ENCODE measurements at regions not wholly inside any gene's neighbourhood (a gene's known extent, or its start where the extent isn't known, plus 50 kb on each side); places are given as distances from the start of the nearest gene placed in this dataset.

GRCh38 chr6:167712731-167713475, 113.8 kb upstream of the AFDN start:
- no peak for TF ChIP-seq EGR1 (IDR thresholded peaks at IDR 0.05)
- TF ChIP-seq, protein P1, sequence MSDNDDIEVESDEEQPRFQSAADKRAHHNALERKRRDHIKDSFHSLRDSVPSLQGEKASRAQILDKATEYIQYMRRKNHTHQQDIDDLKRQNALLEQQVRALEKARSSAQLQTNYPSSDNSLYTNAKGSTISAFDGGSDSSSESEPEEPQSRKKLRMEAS (IDR thresholded peaks at IDR 0.05): no peak
- TF ChIP-seq USF1 (IDR thresholded peaks at IDR 0.05): no peak
- TF ChIP-seq NFIC (IDR thresholded peaks at IDR 0.05): no peak
- TF ChIP-seq TAF1 (IDR thresholded peaks at IDR 0.05; ENCODE audit: low read depth): no peak
- TF ChIP-seq TEAD4 (IDR thresholded peaks at IDR 0.05): no peak
- no peak for TF ChIP-seq TCF12 (IDR thresholded peaks at IDR 0.05; ENCODE audit: low read depth)
- no peak for TF ChIP-seq CEBPB (IDR thresholded peaks at IDR 0.05)
- TF ChIP-seq FOXM1 (IDR thresholded peaks at IDR 0.05; ENCODE audit: borderline replicate concordance, low read depth): no peak
- no peak for TF ChIP-seq RAD21 (IDR thresholded peaks at IDR 0.05; ENCODE audit: low read depth)
- no peak for TF ChIP-seq ZBTB7A (IDR thresholded peaks at IDR 0.05; ENCODE audit: low read depth)
- TF ChIP-seq CREB1 (IDR thresholded peaks at IDR 0.05; ENCODE audit: low read depth): no peak
- TF ChIP-seq REST (IDR thresholded peaks at IDR 0.05; ENCODE audit: low read depth): no peak

DNA sequence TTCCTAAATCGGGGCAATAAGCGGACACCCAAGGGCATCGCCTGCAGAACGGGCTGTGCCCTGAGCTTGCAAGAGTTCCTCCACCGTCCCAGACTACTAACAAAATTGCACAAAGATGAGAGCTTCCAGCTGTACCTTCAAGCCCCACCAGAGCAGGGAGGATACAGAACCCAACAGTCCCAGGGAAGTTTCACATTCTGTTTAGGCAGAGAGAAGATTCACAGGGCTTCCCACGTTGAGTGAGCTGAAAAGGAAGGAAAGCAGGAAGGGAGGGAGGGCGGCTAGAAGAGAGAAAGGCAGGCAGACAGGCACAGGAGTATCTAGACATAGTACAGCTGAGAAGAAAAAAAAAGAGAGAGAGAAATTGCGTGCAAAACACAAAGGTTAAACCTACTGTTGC, 112.6 kb upstream of the AFDN start:
- TF ChIP-seq TAF1 (IDR thresholded peaks at IDR 0.05; ENCODE audit: low read depth): no peak
- no peak for TF ChIP-seq RAD21 (IDR thresholded peaks at IDR 0.05; ENCODE audit: low read depth)
- no peak for TF ChIP-seq CREB1 (IDR thresholded peaks at IDR 0.05; ENCODE audit: low read depth)
- TF ChIP-seq USF1 (IDR thresholded peaks at IDR 0.05): no peak
- no peak for TF ChIP-seq YY1 (IDR thresholded peaks at IDR 0.05; ENCODE audit: low read depth)
- TF ChIP-seq CEBPB (IDR thresholded peaks at IDR 0.05): no peak
- TF ChIP-seq EGR1 (IDR thresholded peaks at IDR 0.05): no peak
- TF ChIP-seq NFIC (IDR thresholded peaks at IDR 0.05): no peak
- TF ChIP-seq FOXM1 (IDR thresholded peaks at IDR 0.05; ENCODE audit: borderline replicate concordance, low read depth): no peak
- no peak for TF ChIP-seq TEAD4 (IDR thresholded peaks at IDR 0.05)
- no peak for TF ChIP-seq ZBTB7A (IDR thresholded peaks at IDR 0.05; ENCODE audit: low read depth)
- TF ChIP-seq, protein P1 (IDR thresholded peaks at IDR 0.05): no peak
- TF ChIP-seq REST (IDR thresholded peaks at IDR 0.05; ENCODE audit: low read depth): no peak
- no peak for TF ChIP-seq TCF12 (IDR thresholded peaks at IDR 0.05; ENCODE audit: low read depth)
- TF ChIP-seq EP300 (IDR thresholded peaks at IDR 0.05; ENCODE audit: borderline replicate concordance): no peak

- TF ChIP-seq USF1 (IDR thresholded peaks at IDR 0.05) (no peak), CEBPB (IDR thresholded peaks at IDR 0.05) (no peak), FOXM1 (IDR thresholded peaks at IDR 0.05; ENCODE audit: borderline replicate concordance, low read depth) (no peak), CREB1 (IDR thresholded peaks at IDR 0.05; ENCODE audit: low read depth) (no peak), EGR1 (IDR thresholded peaks at IDR 0.05) (no peak), TEAD4 (IDR thresholded peaks at IDR 0.05) (no peak), REST (IDR thresholded peaks at IDR 0.05; ENCODE audit: low read depth) (no peak), YY1 (IDR thresholded peaks at IDR 0.05; ENCODE audit: low read depth) (no peak), RAD21 (IDR thresholded peaks at IDR 0.05; ENCODE audit: low read depth) (no peak), NFIC (IDR thresholded peaks at IDR 0.05) (no peak), TCF12 (IDR thresholded peaks at IDR 0.05; ENCODE audit: low read depth) (no peak), EP300 (IDR thresholded peaks at IDR 0.05; ENCODE audit: borderline replicate concordance) (no peak), ZBTB7A (IDR thresholded peaks at IDR 0.05; ENCODE audit: low read depth) (no peak), TAF1 (IDR thresholded peaks at IDR 0.05; ENCODE audit: low read depth) (no peak)
- TF ChIP-seq, protein P1 (IDR thresholded peaks at IDR 0.05): no peak
These were observed 109.3 kb upstream of the AFDN start for GRCh38 chr6:167717455-167717854.
